OCI-LY1 (cell line): ENCODE measurements at regions not wholly inside any gene's neighbourhood (a gene's known extent, or its start where the extent isn't known, plus 50 kb on each side); places are given as distances from the start of the nearest gene placed in this dataset.

Source experiments
- H2AFZ ChIP-seq: fragments of 200-600 bp; sonication (generic), shearing (Covaris generic); 2 replicates; pipeline ENCODE4 v1.6.0; 2014; ENCODE audit warnings: antibody characterized with exemption, mild to moderate bottlenecking, low read length
- H3F3A ChIP-seq: fragments of 200-600 bp; sonication (generic), shearing (Covaris generic); 2 replicates; pipeline ENCODE4 v1.6.0; 2014; ENCODE audit warnings: mild to moderate bottlenecking, antibody characterized with exemption, low read length, moderate library complexity; ENCODE audit not compliant: insufficient read depth
- H3K27ac ChIP-seq: fragments of 200-600 bp; sonication (generic); 2 replicates; pipeline ENCODE4 v1.5.1; 2014; ENCODE audit warnings: low read length, mixed run types, mild to moderate bottlenecking, low read depth; ENCODE audit not compliant: poor library complexity, severe bottlenecking
- H3K27me3 ChIP-seq: fragments of 200-600 bp; sonication (generic); 2 replicates; pipeline ENCODE4 v1.6.0; 2014; ENCODE audit warnings: antibody characterized with exemption, mild to moderate bottlenecking, low read length, moderate library complexity; ENCODE audit not compliant: insufficient read depth
- H3K36me3 ChIP-seq: fragments of 200-600 bp; sonication (generic); 2 replicates; pipeline ENCODE4 v1.6.1; 2014; ENCODE audit warnings: mild to moderate bottlenecking, antibody characterized with exemption, low read length, moderate library complexity, mixed read lengths; ENCODE audit not compliant: insufficient read depth
- H3K4me1 ChIP-seq: fragments of 200-600 bp; sonication (generic); 2 replicates; pipeline ENCODE4 v1.5.1; 2014; ENCODE audit warnings: mild to moderate bottlenecking, low read length, moderate library complexity; ENCODE audit not compliant: insufficient read depth, severe bottlenecking
- H3K4me2 ChIP-seq: fragments of 200-600 bp; sonication (generic), shearing (Covaris generic); 2 replicates; pipeline ENCODE4 v1.6.1; 2014; ENCODE audit warnings: low read length
- H3K4me3 ChIP-seq: fragments of 200-600 bp; sonication (generic); 2 replicates; pipeline ENCODE4 v1.5.1; 2014; ENCODE audit warnings: low read length, low read depth, mild to moderate bottlenecking, mixed read lengths; ENCODE audit not compliant: poor library complexity, severe bottlenecking
- H3K79me2 ChIP-seq: fragments of 200-600 bp; shearing (Covaris generic); 2 replicates; pipeline ENCODE4 v1.6.1; 2016; ENCODE audit warnings: mixed run types, low read length, mixed read lengths; ENCODE audit not compliant: insufficient read depth
- H3K9ac ChIP-seq: fragments of 200-600 bp; sonication (generic), shearing (Covaris generic); 2 replicates; pipeline ENCODE4 v1.6.1; 2014; ENCODE audit warnings: mild to moderate bottlenecking, low read length, mixed read lengths
- H3K9me2 ChIP-seq: fragments of 200-600 bp; sonication (generic), shearing (Covaris generic); 2 replicates; pipeline ENCODE4 v1.6.1; 2014; ENCODE audit warnings: low read depth, mild to moderate bottlenecking, low read length, mixed read lengths
- H3K9me3 ChIP-seq: fragments of 200-600 bp; shearing (Covaris generic); 2 replicates; pipeline ENCODE4 v1.6.1; 2014; ENCODE audit warnings: low read length, mixed read lengths
- H4K20me1 ChIP-seq: fragments of 200-600 bp; sonication (generic), shearing (Covaris generic); 2 replicates; pipeline ENCODE4 v1.6.0; 2016; ENCODE audit warnings: mild to moderate bottlenecking, low read length; ENCODE audit not compliant: insufficient read depth
- CTCF ChIP-seq: fragments of 200-600 bp; sonication (generic), shearing (Covaris generic); IDR thresholded peaks from 2 replicates; pipeline ENCODE4 v1.5.1; 2017; ENCODE audit warnings: mild to moderate bottlenecking, antibody characterized with exemption, low read length, moderate library complexity, mixed read lengths
- EZH2 ChIP-seq: fragments of 200-600 bp; sonication (generic), shearing (Covaris generic); IDR thresholded peaks from 2 replicates; pipeline ENCODE4 v1.8.0; 2017; ENCODE audit warnings: borderline replicate concordance, mixed run types, mild to moderate bottlenecking, antibody characterized with exemption, low read length, moderate library complexity, mixed read lengths

GRCh38 chr9:129258823-129259301 lies 80.8 kb upstream of the IER5L start:
- H3K4me1 ChIP-seq = no peaks in the 10 kb centered on the region
- no peaks in the 10 kb centered on the region for H3K36me3 ChIP-seq
- H3K9ac ChIP-seq = no peak overlapping the region
- no peak overlapping the region for H3K4me3 ChIP-seq
- H4K20me1 ChIP-seq = no peaks in the 10 kb centered on the region
- H3K9me2 ChIP-seq = no peaks in the 10 kb centered on the region
- TF ChIP-seq EZH2 = no peak
- TF ChIP-seq CTCF = no peak
- no peak overlapping the region for H3K4me2 ChIP-seq
- no peaks in the 10 kb centered on the region for H3K9me3 ChIP-seq
- H3F3A ChIP-seq = no peaks in the 10 kb centered on the region
- peaks cover 20% of the 10 kb centered on the region; the same call in 1 of the 2 replicates for H3K27me3 ChIP-seq
- H3K27ac ChIP-seq = no peak overlapping the region
- no peaks in the 10 kb centered on the region for H3K79me2 ChIP-seq
- no peak overlapping the region for H2AFZ ChIP-seq

- H3K4me1 ChIP-seq = no peaks in the 10 kb centered on the region
- H3F3A ChIP-seq = no peaks in the 10 kb centered on the region
- H3K79me2 ChIP-seq = no peaks in the 10 kb centered on the region
- no peak overlapping the region for H3K4me3 ChIP-seq
- H3K36me3 ChIP-seq = no peaks in the 10 kb centered on the region
- H3K27ac ChIP-seq = no peak overlapping the region
- peaks cover 20% of the 10 kb centered on the region; the same call in 1 of the 2 replicates for H3K27me3 ChIP-seq
- no peak overlapping the region for H3K4me2 ChIP-seq
- no peaks in the 10 kb centered on the region for H3K9me3 ChIP-seq
- TF ChIP-seq CTCF (no peak), EZH2 (no peak)
- no peak overlapping the region for H3K9ac ChIP-seq
- H4K20me1 ChIP-seq = no peaks in the 10 kb centered on the region
- no peak overlapping the region for H2AFZ ChIP-seq
- H3K9me2 ChIP-seq = no peaks in the 10 kb centered on the region
Observed at GRCh38 chr9:129258124-129258822, 80.2 kb upstream of the IER5L start.

GRCh38 chr9:129256959-129257713 lies 79.1 kb upstream of the IER5L start:
- no peaks in the 10 kb centered on the region for H3K9me3 ChIP-seq
- no peaks in the 10 kb centered on the region for H4K20me1 ChIP-seq
- TF ChIP-seq CTCF = no peak
- no peak for TF ChIP-seq EZH2
- no peaks in the 10 kb centered on the region for H3K9me2 ChIP-seq
- no peaks in the 10 kb centered on the region for H3K36me3 ChIP-seq
- H3K79me2 ChIP-seq = no peaks in the 10 kb centered on the region
- no peaks in the 10 kb centered on the region for H3K4me1 ChIP-seq
- no peak overlapping the region for H3K9ac ChIP-seq
- no peak overlapping the region for H3K4me2 ChIP-seq
- H3K4me3 ChIP-seq = no peak overlapping the region
- H2AFZ ChIP-seq = no peak overlapping the region
- no peak overlapping the region for H3K27ac ChIP-seq
- H3F3A ChIP-seq = no peaks in the 10 kb centered on the region
- peaks cover 18% of the 10 kb centered on the region; the same call in 1 of the 2 replicates for H3K27me3 ChIP-seq
